SK-N-SH (cell line): ENCODE measurements at regions not wholly inside any gene's neighbourhood (a gene's known extent, or its start where the extent isn't known, plus 50 kb on each side); places are given as distances from the start of the nearest gene placed in this dataset.

Source experiments
- EZH2phosphoT487 ChIP-seq: fragments of 200-600 bp; sonication (generic); IDR thresholded peaks from 2 replicates; pipeline ENCODE4 v1.6.1; 2017; ENCODE audit warnings: low read depth, mixed run types, mild to moderate bottlenecking, antibody characterized with exemption, moderate library complexity, borderline replicate concordance
- FOSL2 ChIP-seq: IDR thresholded peaks from 2 replicates; pipeline ENCODE4 v1.4.0; 2012; ENCODE audit warnings: low read depth, mild to moderate bottlenecking, moderate library complexity, borderline replicate concordance
- MAX ChIP-seq: IDR thresholded peaks from 2 replicates; pipeline ENCODE4 v1.4.0; 2012; ENCODE audit warnings: low read depth
- RAD21 ChIP-seq: IDR thresholded peaks from 2 replicates; pipeline ENCODE4 v1.6.1; 2012; ENCODE audit warnings: mild to moderate bottlenecking, low read length
- RCOR1 ChIP-seq: fragments of 150-350 bp; IDR thresholded peaks from 2 replicates; pipeline ENCODE4 v1.6.1; 2017; ENCODE audit warnings: antibody characterized with exemption, low read length
- SIN3A ChIP-seq: IDR thresholded peaks from 2 replicates; pipeline ENCODE4 v1.6.1; 2012; ENCODE audit warnings: low read depth, mild to moderate bottlenecking, low read length, moderate library complexity, borderline replicate concordance
- YY1 ChIP-seq: IDR thresholded peaks from 2 replicates; pipeline ENCODE4 v1.4.0; 2012; ENCODE audit warnings: low read depth, mild to moderate bottlenecking
- TF ChIP-seq, protein P1 (sequence below): fragments of 200-600 bp; sonication (generic); IDR thresholded peaks from 2 replicates; pipeline ENCODE4 v1.6.1; 2017; ENCODE audit warnings: antibody characterized with exemption, mild to moderate bottlenecking, moderate library complexity

- TF ChIP-seq YY1 (no peak), SIN3A (no peak), RCOR1 (no peak), EZH2phosphoT487 (no peak), RAD21 (no peak), FOSL2 (no peak), MAX (no peak)
- TF ChIP-seq, protein P1, sequence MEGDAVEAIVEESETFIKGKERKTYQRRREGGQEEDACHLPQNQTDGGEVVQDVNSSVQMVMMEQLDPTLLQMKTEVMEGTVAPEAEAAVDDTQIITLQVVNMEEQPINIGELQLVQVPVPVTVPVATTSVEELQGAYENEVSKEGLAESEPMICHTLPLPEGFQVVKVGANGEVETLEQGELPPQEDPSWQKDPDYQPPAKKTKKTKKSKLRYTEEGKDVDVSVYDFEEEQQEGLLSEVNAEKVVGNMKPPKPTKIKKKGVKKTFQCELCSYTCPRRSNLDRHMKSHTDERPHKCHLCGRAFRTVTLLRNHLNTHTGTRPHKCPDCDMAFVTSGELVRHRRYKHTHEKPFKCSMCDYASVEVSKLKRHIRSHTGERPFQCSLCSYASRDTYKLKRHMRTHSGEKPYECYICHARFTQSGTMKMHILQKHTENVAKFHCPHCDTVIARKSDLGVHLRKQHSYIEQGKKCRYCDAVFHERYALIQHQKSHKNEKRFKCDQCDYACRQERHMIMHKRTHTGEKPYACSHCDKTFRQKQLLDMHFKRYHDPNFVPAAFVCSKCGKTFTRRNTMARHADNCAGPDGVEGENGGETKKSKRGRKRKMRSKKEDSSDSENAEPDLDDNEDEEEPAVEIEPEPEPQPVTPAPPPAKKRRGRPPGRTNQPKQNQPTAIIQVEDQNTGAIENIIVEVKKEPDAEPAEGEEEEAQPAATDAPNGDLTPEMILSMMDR: no peak
Observed at GRCh38 chr6:48553467-48554189, 442.6 kb upstream of the PTCHD4 start.
